ENCODE measurements at regions not wholly inside any gene's neighbourhood (a gene's known extent, or its start where the extent isn't known, plus 50 kb on each side); places are given as distances from the start of the nearest gene placed in this dataset.

DNA sequence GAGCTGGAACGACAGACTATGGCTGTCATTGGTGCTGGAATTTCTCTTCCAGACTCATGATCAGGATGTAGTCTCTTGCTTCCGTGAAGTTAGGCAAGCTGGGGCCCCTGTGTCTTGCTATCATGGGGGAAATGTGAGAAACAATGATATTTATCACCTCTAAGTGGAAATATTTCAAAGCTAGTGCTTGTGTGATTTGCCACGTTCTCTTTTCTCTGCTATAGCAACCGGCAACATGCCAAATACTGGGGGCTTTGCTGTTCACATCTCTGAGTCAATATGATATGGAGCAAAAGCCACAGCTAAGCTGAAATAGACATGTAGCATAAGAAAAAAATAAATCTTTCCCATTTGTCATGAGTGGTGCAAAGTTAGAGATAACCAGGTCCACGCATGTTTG, 668.2 kb upstream of the IGFBP3 start:
- TF ChIP-seq, protein P1, sequence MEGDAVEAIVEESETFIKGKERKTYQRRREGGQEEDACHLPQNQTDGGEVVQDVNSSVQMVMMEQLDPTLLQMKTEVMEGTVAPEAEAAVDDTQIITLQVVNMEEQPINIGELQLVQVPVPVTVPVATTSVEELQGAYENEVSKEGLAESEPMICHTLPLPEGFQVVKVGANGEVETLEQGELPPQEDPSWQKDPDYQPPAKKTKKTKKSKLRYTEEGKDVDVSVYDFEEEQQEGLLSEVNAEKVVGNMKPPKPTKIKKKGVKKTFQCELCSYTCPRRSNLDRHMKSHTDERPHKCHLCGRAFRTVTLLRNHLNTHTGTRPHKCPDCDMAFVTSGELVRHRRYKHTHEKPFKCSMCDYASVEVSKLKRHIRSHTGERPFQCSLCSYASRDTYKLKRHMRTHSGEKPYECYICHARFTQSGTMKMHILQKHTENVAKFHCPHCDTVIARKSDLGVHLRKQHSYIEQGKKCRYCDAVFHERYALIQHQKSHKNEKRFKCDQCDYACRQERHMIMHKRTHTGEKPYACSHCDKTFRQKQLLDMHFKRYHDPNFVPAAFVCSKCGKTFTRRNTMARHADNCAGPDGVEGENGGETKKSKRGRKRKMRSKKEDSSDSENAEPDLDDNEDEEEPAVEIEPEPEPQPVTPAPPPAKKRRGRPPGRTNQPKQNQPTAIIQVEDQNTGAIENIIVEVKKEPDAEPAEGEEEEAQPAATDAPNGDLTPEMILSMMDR (IDR thresholded peaks at IDR 0.05) = no peak
- H3K9me3 ChIP-seq = no peaks in the 10 kb centered on the region
- H3K27me3 ChIP-seq = no peaks in the 10 kb centered on the region
- no peaks in the 10 kb centered on the region for H3K36me3 ChIP-seq
- DNase-seq (no peak), FAIRE-seq (no peak), ATAC-seq (no peak)
- intact Hi-C loops (cut with DNase I) = no loop called here
- 60 to 68% methylated on average over 5 of the region's 5 CpGs for WGBS, 2 donors
- no peak overlapping the region for H3K4me3 ChIP-seq
- H3K27ac ChIP-seq = no peak overlapping the region
- H3K4me1 ChIP-seq = no peaks in the 10 kb centered on the region

DNA sequence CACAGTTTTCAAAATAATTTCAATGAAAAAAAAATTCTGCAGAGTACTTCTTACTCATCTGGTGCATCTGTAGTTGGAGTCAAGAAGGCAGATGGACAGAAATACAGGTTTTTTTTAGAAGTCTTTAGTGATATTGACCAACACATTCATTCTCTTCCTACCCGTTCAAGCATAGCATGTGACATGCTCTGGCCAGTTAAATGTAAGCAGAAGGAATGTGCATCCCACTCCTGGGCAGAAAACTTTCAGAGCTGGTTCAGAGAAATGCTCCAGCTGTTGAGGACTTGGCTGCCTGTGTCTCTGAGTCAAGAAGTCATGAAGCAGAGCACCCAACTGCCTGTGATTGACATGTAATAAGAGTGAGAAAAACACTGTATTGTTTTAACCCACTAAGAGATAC, 665.3 kb upstream of the IGFBP3 start:
- Histone ChIP-seq H3K36me3 (no peaks in the 10 kb centered on the region), H3K27me3 (no peaks in the 10 kb centered on the region), H3K27ac (no peak overlapping the region), H3K9me3 (no peaks in the 10 kb centered on the region), H3K4me3 (no peak overlapping the region), H3K4me1 (no peaks in the 10 kb centered on the region)
- DNase-seq (no peak), ATAC-seq (no peak), FAIRE-seq (no peak)
- 47 to 53% methylated on average over 1 of the region's 1 CpG for whole genome bisulfite sequencing, 2 donors
- intact Hi-C loops (cut with DNase I) = no loop called here
- TF ChIP-seq, protein P1 (IDR thresholded peaks at IDR 0.05) = no peak

DNA sequence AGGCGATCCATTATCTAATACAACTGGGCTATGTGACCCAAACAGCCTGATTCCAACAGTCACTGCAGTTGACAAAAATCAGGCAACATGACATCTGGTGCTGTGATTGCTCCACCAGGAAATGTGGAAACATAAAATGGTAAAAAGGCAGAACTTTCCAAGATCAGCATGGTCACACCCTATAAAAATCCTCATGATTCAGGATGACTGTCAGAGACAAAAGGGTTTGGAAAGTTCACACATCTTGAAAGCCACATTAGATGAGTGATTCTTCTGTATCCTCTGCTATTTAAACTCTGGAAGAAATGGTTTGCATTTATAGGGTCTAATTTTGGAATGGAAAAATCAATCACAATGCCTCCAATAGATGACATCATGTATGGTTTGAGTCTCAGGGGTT, 662.6 kb upstream of the IGFBP3 start:
- Histone ChIP-seq H3K9me3 (no peaks in the 10 kb centered on the region), H3K27me3 (no peaks in the 10 kb centered on the region), H3K36me3 (no peaks in the 10 kb centered on the region), H3K4me3 (no peak overlapping the region), H3K4me1 (no peaks in the 10 kb centered on the region), H3K27ac (no peak overlapping the region)
- ATAC-seq (no peak), DNase-seq (no peak), FAIRE-seq (no peak)
- 89 to 93% methylated on average over 1 of the region's 1 CpG for WGBS, 2 donors
- TF ChIP-seq, protein P1 (IDR thresholded peaks at IDR 0.05) = no peak
- intact Hi-C loops (cut with DNase I) = no loop called here

DNA sequence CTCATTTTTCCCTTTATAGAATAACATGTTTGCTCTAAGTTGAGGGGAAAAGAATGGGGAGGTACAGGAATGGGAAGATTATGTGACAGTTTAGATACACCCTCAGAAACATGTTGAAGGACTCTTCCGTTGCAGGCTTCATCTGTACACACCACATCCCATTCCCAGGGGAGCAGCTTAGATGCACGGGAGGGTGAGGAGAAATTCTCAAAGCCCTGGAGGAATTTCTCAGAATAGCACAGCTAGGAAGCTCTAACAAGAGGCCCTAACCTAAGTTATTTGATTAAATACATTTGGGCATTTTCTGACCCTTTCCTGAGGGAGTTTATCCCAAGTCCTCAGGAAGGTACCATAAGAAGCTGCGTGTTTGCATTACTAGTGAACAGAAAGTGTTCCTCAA, 660.2 kb upstream of the IGFBP3 start:
- H3K27ac ChIP-seq = no peak overlapping the region
- FAIRE-seq (no peak), ATAC-seq (no peak), DNase-seq (no peak)
- H3K9me3 ChIP-seq = no peaks in the 10 kb centered on the region
- WGBS, 2 donors = 81 to 95% methylated on average over 3 of the region's 3 CpGs
- H3K36me3 ChIP-seq = no peaks in the 10 kb centered on the region
- intact Hi-C loops (cut with DNase I) = no loop called here
- no peak overlapping the region for H3K4me3 ChIP-seq
- TF ChIP-seq, protein P1 (IDR thresholded peaks at IDR 0.05) = no peak
- H3K4me1 ChIP-seq = no peaks in the 10 kb centered on the region
- no peaks in the 10 kb centered on the region for H3K27me3 ChIP-seq

DNA sequence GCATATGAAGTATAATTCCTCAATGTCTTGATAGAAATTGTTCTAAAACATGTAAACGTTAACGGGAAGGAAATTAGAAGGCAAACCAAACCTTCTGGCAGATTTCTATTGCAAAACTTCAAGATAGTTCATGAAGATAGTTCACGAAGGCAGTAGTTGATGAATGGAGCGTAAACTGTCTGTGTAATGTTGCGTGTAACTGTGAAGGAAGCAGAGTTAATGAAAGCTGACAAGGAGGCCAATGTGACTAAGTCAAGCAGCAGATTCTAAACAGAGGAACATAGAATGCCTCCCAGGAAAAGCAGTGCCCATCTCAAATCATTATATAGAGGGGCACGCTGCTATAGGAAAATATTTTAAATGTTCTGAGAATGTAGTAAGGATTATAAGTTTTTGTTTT, 659.7 kb upstream of the IGFBP3 start:
- DNase-seq = no peak
- Histone ChIP-seq H3K36me3 (no peaks in the 10 kb centered on the region), H3K4me1 (no peaks in the 10 kb centered on the region), H3K4me3 (no peak overlapping the region), H3K9me3 (no peaks in the 10 kb centered on the region), H3K27me3 (no peaks in the 10 kb centered on the region), H3K27ac (no peak overlapping the region)
- WGBS, 2 donors = 81 to 86% methylated on average over 6 of the region's 6 CpGs
- FAIRE-seq = no peak
- intact Hi-C loops (cut with DNase I) = no loop called here
- ATAC-seq = no peak
- TF ChIP-seq, protein P1 (IDR thresholded peaks at IDR 0.05) = no peak
